ENCODE measurements at regions not wholly inside any gene's neighbourhood (a gene's known extent, or its start where the extent isn't known, plus 50 kb on each side); places are given as distances from the start of the nearest gene placed in this dataset.

- no peak for TF ChIP-seq POLR2A (IDR thresholded peaks at IDR 0.05; ENCODE audit: low read length)
- TF ChIP-seq GATA1 (IDR thresholded peaks at IDR 0.05; ENCODE audit: low read depth, low read length): no peak
These were observed 207.8 kb downstream of the FOXO1 start for GRCh38 chr13:40458720-40458990.

Data from erythroblast (primary cell).